ENCODE measurements at regions not wholly inside any gene's neighbourhood (a gene's known extent, or its start where the extent isn't known, plus 50 kb on each side); places are given as distances from the start of the nearest gene placed in this dataset.

DNA sequence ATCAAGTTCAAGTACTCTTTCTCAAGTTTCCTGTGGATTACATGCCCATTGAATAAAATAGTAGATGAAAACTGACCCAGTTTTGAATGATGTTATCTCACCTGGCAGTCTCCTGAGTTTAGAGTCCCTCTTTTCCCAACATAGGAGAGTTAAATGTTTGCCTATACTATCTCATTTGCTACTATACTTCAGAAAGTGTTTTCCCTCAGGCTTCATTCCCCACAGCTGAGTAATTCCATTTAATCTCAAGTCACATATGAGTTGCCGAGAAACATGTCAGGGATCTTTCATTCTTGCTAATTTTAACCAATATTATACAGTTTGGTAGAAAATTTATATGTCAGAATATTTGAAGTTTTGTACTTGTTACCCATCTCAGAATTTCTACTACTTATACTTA, 150.4 kb upstream of the CDH19 start:
- no CpG with 5 or more reads among the region's 1 CpG for WGBS (ENCODE audit: insufficient coverage)
- H3K27me3 Mint-ChIP-seq (ENCODE audit: low read depth in 3 of 3): peaks cover 0 to 1% (median 0%) of the 10 kb centered on the region in 3 donors

DNA sequence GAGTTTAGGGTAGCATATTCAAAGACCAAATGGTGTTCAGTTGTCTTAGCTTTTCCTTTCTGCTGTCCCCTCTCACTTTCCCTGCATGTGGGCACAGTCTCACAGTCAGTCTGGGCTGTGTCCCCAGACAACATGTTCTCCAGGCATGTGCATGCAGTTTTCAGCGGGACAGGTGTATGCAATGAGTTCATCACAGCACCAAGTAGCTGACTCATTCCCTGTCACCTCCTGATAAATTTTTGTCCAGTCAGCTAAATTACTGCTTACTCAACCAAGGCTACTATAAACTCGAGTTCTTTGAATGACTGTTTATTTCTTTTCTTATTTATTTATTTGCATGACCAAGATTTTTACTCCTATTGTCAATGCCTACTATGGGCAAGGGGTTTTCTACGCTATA, 148.8 kb upstream of the CDH19 start:
- Mint-ChIP-seq H3K27ac (no peak overlapping the region), H3K4me3 (no peak overlapping the region), H3K9me3 (peaks cover 0 to 1% (median 0%) of the 10 kb centered on the region in 7 donors), H3K27me3 (ENCODE audit: low read depth in 3 of 3) (peaks cover 0 to 2% (median 1%) of the 10 kb centered on the region in 3 donors), H3K4me1 (no peaks in the 10 kb centered on the region), H3K36me3 (no peaks in the 10 kb centered on the region)
- intact Hi-C loops (cut with micrococcal nuclease): no loop called here
- no peaks in the 10 kb centered on the region for H3K36me3 ChIP-seq (replicated peaks in 1 of 2; ENCODE audit: control insufficient read depth in 1 of 2, insufficient read depth in 2 of 2, low read length in 2 of 2)
- H3K4me1 ChIP-seq (ENCODE audit: control insufficient read depth in 1 of 2, insufficient read depth in 2 of 2, low read length in 2 of 2): no peaks in the 10 kb centered on the region
- H3K4me2 ChIP-seq (replicated peaks; ENCODE audit: extremely low read depth, low read length, poor library complexity, severe bottlenecking): no peak overlapping the region
- H3K9ac ChIP-seq (ENCODE audit: insufficient read depth, low read length, poor library complexity, severe bottlenecking): no peak overlapping the region
- H3K27me3 ChIP-seq (ENCODE audit: control insufficient read depth in 2 of 2, insufficient read depth in 2 of 2, low read length in 2 of 2): no peaks in the 10 kb centered on the region
- no peaks in the 10 kb centered on the region for H3K9me3 ChIP-seq (replicated peaks in 1 of 2; ENCODE audit: control insufficient read depth in 1 of 2, insufficient read depth in 1 of 2, low read length in 2 of 2)
- no peak overlapping the region for H3K27ac ChIP-seq (ENCODE audit: low read depth in 1 of 2, low read length in 2 of 2)
- no peak overlapping the region for H2AFZ ChIP-seq (ENCODE audit: insufficient read depth, low read depth, low read length, poor library complexity, severe bottlenecking)
- DNase-seq: no peak
- no peaks in the 10 kb centered on the region for H4K20me1 ChIP-seq (ENCODE audit: insufficient read depth, low read length)
- no peaks in the 10 kb centered on the region for H3K79me2 ChIP-seq (ENCODE audit: insufficient read depth, low read length)
- WGBS (ENCODE audit: insufficient coverage): 100% methylated on average over 2 of the region's 3 CpGs
- TF ChIP-seq, protein P1, sequence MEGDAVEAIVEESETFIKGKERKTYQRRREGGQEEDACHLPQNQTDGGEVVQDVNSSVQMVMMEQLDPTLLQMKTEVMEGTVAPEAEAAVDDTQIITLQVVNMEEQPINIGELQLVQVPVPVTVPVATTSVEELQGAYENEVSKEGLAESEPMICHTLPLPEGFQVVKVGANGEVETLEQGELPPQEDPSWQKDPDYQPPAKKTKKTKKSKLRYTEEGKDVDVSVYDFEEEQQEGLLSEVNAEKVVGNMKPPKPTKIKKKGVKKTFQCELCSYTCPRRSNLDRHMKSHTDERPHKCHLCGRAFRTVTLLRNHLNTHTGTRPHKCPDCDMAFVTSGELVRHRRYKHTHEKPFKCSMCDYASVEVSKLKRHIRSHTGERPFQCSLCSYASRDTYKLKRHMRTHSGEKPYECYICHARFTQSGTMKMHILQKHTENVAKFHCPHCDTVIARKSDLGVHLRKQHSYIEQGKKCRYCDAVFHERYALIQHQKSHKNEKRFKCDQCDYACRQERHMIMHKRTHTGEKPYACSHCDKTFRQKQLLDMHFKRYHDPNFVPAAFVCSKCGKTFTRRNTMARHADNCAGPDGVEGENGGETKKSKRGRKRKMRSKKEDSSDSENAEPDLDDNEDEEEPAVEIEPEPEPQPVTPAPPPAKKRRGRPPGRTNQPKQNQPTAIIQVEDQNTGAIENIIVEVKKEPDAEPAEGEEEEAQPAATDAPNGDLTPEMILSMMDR (IDR thresholded peaks at IDR 0.05): no peak
- H3K4me3 ChIP-seq (replicated peaks in 1 of 3; ENCODE audit: low read depth in 2 of 3, low read length in 3 of 3): no peak overlapping the region

More for the DNA sequence above, 150.4 kb upstream of the CDH19 start:
- H3K27ac ChIP-seq (ENCODE audit: low read depth in 1 of 2, low read length in 2 of 2): no peak overlapping the region
- no peak for DNase-seq
- H2AFZ ChIP-seq (ENCODE audit: insufficient read depth, low read depth, low read length, poor library complexity, severe bottlenecking): no peak overlapping the region
- H3K36me3 ChIP-seq (replicated peaks in 1 of 2; ENCODE audit: control insufficient read depth in 1 of 2, insufficient read depth in 2 of 2, low read length in 2 of 2): no peaks in the 10 kb centered on the region
- Mint-ChIP-seq H3K4me3 (no peak overlapping the region), H3K4me1 (no peaks in the 10 kb centered on the region), H3K9me3 (peaks cover 0 to 1% (median 0%) of the 10 kb centered on the region in 7 donors), H3K27ac (no peak overlapping the region), H3K36me3 (no peaks in the 10 kb centered on the region)
- no peaks in the 10 kb centered on the region for H3K79me2 ChIP-seq (ENCODE audit: insufficient read depth, low read length)
- no peaks in the 10 kb centered on the region for H3K9me3 ChIP-seq (replicated peaks in 1 of 2; ENCODE audit: control insufficient read depth in 1 of 2, insufficient read depth in 1 of 2, low read length in 2 of 2)
- H3K4me2 ChIP-seq (replicated peaks; ENCODE audit: extremely low read depth, low read length, poor library complexity, severe bottlenecking): no peak overlapping the region
- H4K20me1 ChIP-seq (ENCODE audit: insufficient read depth, low read length): no peaks in the 10 kb centered on the region
- no peak overlapping the region for H3K4me3 ChIP-seq (replicated peaks in 1 of 3; ENCODE audit: low read depth in 2 of 3, low read length in 3 of 3)
- TF ChIP-seq, protein P1 (IDR thresholded peaks at IDR 0.05): no peak
- no peaks in the 10 kb centered on the region for H3K27me3 ChIP-seq (ENCODE audit: control insufficient read depth in 2 of 2, insufficient read depth in 2 of 2, low read length in 2 of 2)
- H3K4me1 ChIP-seq (ENCODE audit: control insufficient read depth in 1 of 2, insufficient read depth in 2 of 2, low read length in 2 of 2): no peaks in the 10 kb centered on the region
- intact Hi-C loops (cut with micrococcal nuclease): no loop called here
- no peak overlapping the region for H3K9ac ChIP-seq (ENCODE audit: insufficient read depth, low read length, poor library complexity, severe bottlenecking)
